GM12878 (cell line): ENCODE measurements at regions not wholly inside any gene's neighbourhood (a gene's known extent, or its start where the extent isn't known, plus 50 kb on each side); places are given as distances from the start of the nearest gene placed in this dataset.

Experiments
- ATAC-seq: fragments of 200-7000 bp; cut with Tn5 transposase; 3 replicates; pipeline ENCODE4 v1.9.1; 2020; ENCODE audit warnings: mild to moderate bottlenecking, moderate library complexity
- BruUV-seq: library from RNA; stranded (reverse); fragments of 400-500 nt; replicated peaks from 2 replicates; lab custom pipeline; 2021; lab: Mats Ljungman, UMichigan
- CTCF ChIA-PET: fragments of 300-600 bp; sonication (Branson Sonifier 250); formaldehyde crosslinking; extraction: SDS; loops from one replicate; lab custom pipeline; 2021; ENCODE audit warnings: inconsistent platforms; lab: Yijun Ruan, JAX
- POLR2A ChIA-PET: fragments of 350-600 bp; formaldehyde crosslinking; extraction: SDS; loops from one replicate; lab custom pipeline; 2021; ENCODE audit warnings: inconsistent platforms; lab: Charles Lee
- RAD21 ChIA-PET: fragments of 300-600 bp; sonication (Branson Sonifier 250); formaldehyde crosslinking; loops from one replicate; lab custom pipeline; 2023; ENCODE audit warnings: antibody characterized with exemption; ENCODE audit not compliant: unreplicated experiment; lab: Charles Lee
- SMC1A ChIA-PET: fragments of 300-600 bp; sonication (Branson Sonifier 250); formaldehyde crosslinking; loops from one replicate; lab custom pipeline; 2023; ENCODE audit not compliant: unreplicated experiment, uncharacterized antibody; lab: Charles Lee
- DNase-seq: peaks from one replicate; pipeline ENCODE4 v3.0.0-alpha.2; 2011; ENCODE audit warnings: low read depth, low spot score
- FAIRE-seq: peaks from 3 replicates; lab custom pipeline; 2011; peaks lifted over from hg19 to GRCh38; lab: Jason Lieb, UNC
- H2AFZ ChIP-seq: 2 replicates; pipeline ENCODE4 v1.6.0; 2011; ENCODE audit warnings: low read depth, low read length, control low read depth; ENCODE audit not compliant: control insufficient read depth
- H3K27ac ChIP-seq: 2 replicates; pipeline ENCODE4 v1.5.1; 2011; ENCODE audit warnings: control low read depth; ENCODE audit not compliant: control insufficient read depth, insufficient read depth
- H3K27me3 ChIP-seq, 2 experiments: replicated peaks in 1 of 2; 2 replicates each; pipeline versions ENCODE4 v1.6.0 to v1.6.1; 2011; ENCODE audit warnings: low read length in 1 of 2; ENCODE audit not compliant: control insufficient read depth in 2 of 2, insufficient read depth in 2 of 2
- H3K36me3 ChIP-seq, 2 experiments: 2 replicates each; pipeline ENCODE4 v1.5.1; 2011; ENCODE audit warnings: low read length in 1 of 2; ENCODE audit not compliant: control insufficient read depth in 2 of 2, insufficient read depth in 2 of 2
- H3K4me1 ChIP-seq: 2 replicates; pipeline ENCODE4 v1.6.1; 2011; ENCODE audit warnings: mild to moderate bottlenecking, low read length, moderate library complexity, mixed read lengths; ENCODE audit not compliant: control insufficient read depth, insufficient read depth
- H3K4me2 ChIP-seq: 2 replicates; pipeline ENCODE4 v1.6.0; 2011; ENCODE audit warnings: control low read depth; ENCODE audit not compliant: control insufficient read depth, insufficient read depth
- H3K4me3 ChIP-seq: fragments of 200-600 bp; sonication (generic); 2 replicates; pipeline ENCODE4 v1.5.1; 2016
- H3K79me2 ChIP-seq: 2 replicates; pipeline ENCODE4 v1.6.0; 2011; ENCODE audit warnings: low read length; ENCODE audit not compliant: control insufficient read depth, insufficient read depth
- H3K9ac ChIP-seq: 2 replicates; pipeline ENCODE4 v1.8.0; 2011; ENCODE audit warnings: low read length, control low read depth, mixed read lengths; ENCODE audit not compliant: control insufficient read depth, insufficient read depth
- H3K9me3 ChIP-seq: replicated peaks from 3 replicates; pipeline ENCODE4 v1.5.1; 2011; ENCODE audit warnings: mild to moderate bottlenecking, low read length; ENCODE audit not compliant: control insufficient read depth, insufficient read depth
- H4K20me1 ChIP-seq: 2 replicates; pipeline ENCODE4 v1.6.0; 2011; ENCODE audit not compliant: control insufficient read depth, insufficient read depth
- BCL11A ChIP-seq: IDR thresholded peaks from 2 replicates; pipeline ENCODE4 v1.6.1; 2011; ENCODE audit warnings: low read depth, low read length
- CBX3 ChIP-seq: fragments of 200-600 bp; sonication (generic); IDR thresholded peaks from 2 replicates; pipeline ENCODE4 v1.6.1; 2016; ENCODE audit warnings: low read depth, borderline replicate concordance
- E2F4 ChIP-seq: IDR thresholded peaks from 2 replicates; pipeline ENCODE4 v1.6.1; 2012; ENCODE audit warnings: low read depth, low read length, improper control_type of control experiment
- ESRRA ChIP-seq: IDR thresholded peaks from 2 replicates; pipeline ENCODE4 v1.6.1; 2012; ENCODE audit warnings: mild to moderate bottlenecking, low read length, improper control_type of control experiment
- FOXK2 ChIP-seq: fragments of 450-650 bp; IDR thresholded peaks from 2 replicates; pipeline ENCODE4 v1.6.1; 2017; ENCODE audit warnings: mild to moderate bottlenecking, moderate library complexity
- IKZF2 ChIP-seq, 2 experiments: fragments of 450-650 bp; IDR thresholded peaks; 2 replicates each; pipeline ENCODE4 v1.6.1; 2017; ENCODE audit warnings: mild to moderate bottlenecking in 2 of 2, moderate library complexity in 2 of 2
- NFYB ChIP-seq: IDR thresholded peaks from 2 replicates; pipeline ENCODE4 v1.6.1; 2011; ENCODE audit warnings: low read depth, mild to moderate bottlenecking, low read length, improper control_type of control experiment, moderate library complexity; ENCODE audit not compliant: insufficient read depth
- RELB ChIP-seq: fragments of 450-650 bp; IDR thresholded peaks from 2 replicates; pipeline ENCODE4 v1.6.1; 2017; ENCODE audit warnings: low read depth, mild to moderate bottlenecking, moderate library complexity
- USF1 ChIP-seq: IDR thresholded peaks from 2 replicates; pipeline ENCODE4 v1.6.1; 2011; ENCODE audit warnings: borderline replicate concordance, low read depth, mild to moderate bottlenecking, moderate library complexity, mixed read lengths, low read length; ENCODE audit not compliant: insufficient read depth; ENCODE audit errors: extremely low read length
- USF2 ChIP-seq: IDR thresholded peaks from 2 replicates; pipeline ENCODE4 v1.6.1; 2011; ENCODE audit warnings: low read depth, low read length, improper control_type of control experiment, borderline replicate concordance
- ZNF207 ChIP-seq: fragments of 450-650 bp; IDR thresholded peaks from 2 replicates; pipeline ENCODE4 v1.6.1; 2014; ENCODE audit warnings: antibody characterized with exemption, mild to moderate bottlenecking, borderline replicate concordance
- WGBS: methylation state at CpG from one replicate; pipeline ENCODE4 v1.1.6; 2016; ENCODE audit warnings: low lambda C conversion rate; ENCODE audit not compliant: insufficient replicate concordance, insufficient coverage; ENCODE audit errors: missing lambda C conversion rate; 5-methylcytosine and 5-hydroxymethylcytosine counted together
- in situ Hi-C: fragments of 300-500 bp; cut with MboI; formaldehyde crosslinking; loops from 9 replicates; pipeline ENCODE4 v1.14.3; 2018; ENCODE audit warnings: mixed read lengths
- intact Hi-C: fragments of 100-400 bp; cut with micrococcal nuclease; formaldehyde crosslinking; loops from one replicate; pipeline ENCODE4 v1.14.2; 2022; ENCODE audit not compliant: unreplicated experiment

GRCh38 chr12:87847147-87847546 lies 182.1 kb downstream of the C12orf50 start:
- 41% methylated on average over 4 of the region's 4 CpGs for WGBS
- H3K4me3 ChIP-seq = no peak overlapping the region
- H3K27ac ChIP-seq = no peak overlapping the region
- POLR2A ChIA-PET = no interaction called here
- H3K36me3 ChIP-seq = no peaks in the 10 kb centered on the region
- SMC1A ChIA-PET = interaction anchor here (1.2 kb wide), 1 partner anchor 135 kb away, joined by 3 read pairs; no protein-coding TSS in a partner anchor
- H3K9ac ChIP-seq = no peak overlapping the region
- no peak overlapping the region for H2AFZ ChIP-seq
- TF ChIP-seq IKZF2 (IDR thresholded peaks at IDR 0.05) (no peak), RELB (no peak), USF1 (no peak), FOXK2 (no peak), ZNF207 (no peak), E2F4 (no peak), ESRRA (no peak), BCL11A (no peak), USF2 (no peak), CBX3 (no peak), NFYB (no peak)
- intact Hi-C loops = loop anchor here (5.0 kb wide), 2 partner anchors 485 to 1925 kb away; no protein-coding TSS in a partner anchor
- H4K20me1 ChIP-seq = no peaks in the 10 kb centered on the region
- H3K79me2 ChIP-seq = no peaks in the 10 kb centered on the region
- RAD21 ChIA-PET = no interaction called here
- H3K27me3 ChIP-seq = no peaks in the 10 kb centered on the region; a peak in 1 of 4 replicates
- DNase-seq (no peak), FAIRE-seq (no peak), ATAC-seq (no peak)
- in situ Hi-C loops = no loop called here
- no peaks in the 10 kb centered on the region for H3K9me3 ChIP-seq
- CTCF ChIA-PET = interaction anchor here (0.7 to 2.0 kb wide), 11 partner anchors 10 to 1885 kb away, joined by 3 to 11 read pairs (median 4); no protein-coding TSS in a partner anchor
- no TSS peak for BruUV-seq
- H3K4me1 ChIP-seq = no peaks in the 10 kb centered on the region
- no peak overlapping the region for H3K4me2 ChIP-seq
